Caco-2 (cell line): ENCODE measurements at regions not wholly inside any gene's neighbourhood (a gene's known extent, or its start where the extent isn't known, plus 50 kb on each side); places are given as distances from the start of the nearest gene placed in this dataset.
A peak's percentile ranks its signal among the peaks of the same experiment; 100 is the strongest.
"Not testable (repeated sequence)": the region's sequence is repeated elsewhere in the genome, so short reads cannot be mapped to it uniquely, and the experiment has no call there.

ENCODE experiments used
- BruUV-seq: library from RNA; stranded (reverse); fragments of 400-500 nt; replicated peaks from 2 replicates; lab custom pipeline; 2021; lab: Mats Ljungman, UMichigan
- CTCF ChIA-PET: fragments of 300-600 bp; sonication (Branson Sonifier 250); formaldehyde crosslinking; loops from one replicate; lab custom pipeline; 2022; ENCODE audit warnings: antibody characterized with exemption; lab: Charles Lee
- POLR2A ChIA-PET: fragments of 300-600 bp; sonication (Branson Sonifier 250); formaldehyde crosslinking; loops from one replicate; lab custom pipeline; 2022; ENCODE audit warnings: antibody characterized with exemption; lab: Charles Lee
- DNase-seq, 2 experiments: peaks; one replicate each; pipeline versions ENCODE4 v3.0.0 to v3.0.0-alpha.2; 2020 to 2022
- H3K27me3 ChIP-seq: replicated peaks from 2 replicates; pipeline ENCODE4 v1.6.0; 2011; ENCODE audit warnings: low read length; ENCODE audit not compliant: control insufficient read depth, insufficient read depth
- H3K36me3 ChIP-seq: 2 replicates; pipeline ENCODE4 v1.5.1; 2011; ENCODE audit warnings: low read length; ENCODE audit not compliant: control insufficient read depth, insufficient read depth
- H3K4me1 ChIP-seq: fragments of 250-450 bp; sonication (Bioruptor Pico); 2 replicates; pipeline ENCODE4 v1.5.1; 2020; ENCODE audit warnings: mild to moderate bottlenecking
- H3K4me3 ChIP-seq: 2 replicates; pipeline ENCODE4 v1.5.1; 2011; ENCODE audit warnings: low read depth, mild to moderate bottlenecking, control low read depth, low read length
- H3K9me3 ChIP-seq: fragments of 250-450 bp; sonication (Bioruptor Pico); 2 replicates; pipeline ENCODE4 v1.5.1; 2020; ENCODE audit warnings: mild to moderate bottlenecking, moderate library complexity
- H3K27ac Mint-ChIP-seq: one replicate; pipeline ENCODE4 v1.8.0; 2022; ENCODE audit warnings: mixed read lengths; ENCODE audit not compliant: unreplicated experiment
- H3K27me3 Mint-ChIP-seq: one replicate; pipeline ENCODE4 v1.8.0; 2022; ENCODE audit warnings: mixed read lengths; ENCODE audit not compliant: insufficient read depth, unreplicated experiment
- H3K36me3 Mint-ChIP-seq: one replicate; pipeline ENCODE4 v1.8.0; 2022; ENCODE audit warnings: mild to moderate bottlenecking, mixed read lengths; ENCODE audit not compliant: insufficient read depth, unreplicated experiment
- H3K4me1 Mint-ChIP-seq: one replicate; pipeline ENCODE4 v1.8.0; 2022; ENCODE audit warnings: low read depth, mixed read lengths; ENCODE audit not compliant: unreplicated experiment
- H3K4me3 Mint-ChIP-seq: one replicate; pipeline ENCODE4 v1.8.0; 2022; ENCODE audit warnings: mild to moderate bottlenecking, moderate library complexity, mixed read lengths; ENCODE audit not compliant: unreplicated experiment
- H3K9me3 Mint-ChIP-seq: one replicate; pipeline ENCODE4 v1.8.0; 2022; ENCODE audit warnings: mixed read lengths; ENCODE audit not compliant: unreplicated experiment
- CTCF ChIP-seq, 2 experiments: fragments of 200-600 bp in 1 of 2; IDR thresholded peaks; 1 replicate in 1 of 2; 2 replicates in 1 of 2; pipeline versions ENCODE4 v1.5.1 to v1.8.0; 2011 to 2022; ENCODE audit warnings: antibody characterized with exemption in 1 of 2, control low read depth in 1 of 2, inconsistent platforms in 1 of 2, low read depth in 1 of 2, low read length in 1 of 2, mild to moderate bottlenecking in 1 of 2, moderate library complexity in 1 of 2; ENCODE audit not compliant: insufficient read depth in 1 of 2, severe bottlenecking in 1 of 2, unreplicated experiment in 1 of 2
- intact Hi-C: fragments of 100-400 bp; cut with micrococcal nuclease; formaldehyde crosslinking; loops from one replicate; pipeline ENCODE4 v1.10.0; 2022; ENCODE audit not compliant: unreplicated experiment

GRCh38 chr3:195657475-195658372 lies 63.1 kb upstream of the MUC20 start:
- peak; percentile 91 to 97 for DNase-seq
- POLR2A ChIA-PET, H3K27ac Mint-ChIP-seq, H3K4me1 ChIP-seq, H3K36me3 Mint-ChIP-seq, H3K36me3 ChIP-seq, BruUV-seq, H3K9me3 Mint-ChIP-seq, H3K9me3 ChIP-seq, H3K27me3 ChIP-seq, H3K27me3 Mint-ChIP-seq, intact Hi-C loops, CTCF ChIA-PET, H3K4me1 Mint-ChIP-seq: not testable (repeated sequence)
- peak overlapping the region; percentile 53 for H3K4me3 ChIP-seq
- peak overlapping the region; percentile 72 for H3K4me3 Mint-ChIP-seq

- H3K4me3 ChIP-seq, H3K4me1 Mint-ChIP-seq, H3K4me3 Mint-ChIP-seq, CTCF ChIA-PET, H3K36me3 ChIP-seq, intact Hi-C loops, H3K4me1 ChIP-seq, H3K36me3 Mint-ChIP-seq, H3K27me3 ChIP-seq, H3K9me3 Mint-ChIP-seq, POLR2A ChIA-PET, BruUV-seq, H3K27me3 Mint-ChIP-seq, DNase-seq, H3K9me3 ChIP-seq, H3K27ac Mint-ChIP-seq: not testable (repeated sequence)
Measured at GRCh38 chr3:195656091-195656490, 64.7 kb upstream of the MUC20 start.

- H3K36me3 Mint-ChIP-seq, H3K4me3 ChIP-seq, H3K9me3 ChIP-seq, POLR2A ChIA-PET, DNase-seq, H3K36me3 ChIP-seq, H3K4me1 Mint-ChIP-seq, H3K4me1 ChIP-seq, intact Hi-C loops, CTCF ChIA-PET, H3K27ac Mint-ChIP-seq, H3K9me3 Mint-ChIP-seq, BruUV-seq, H3K27me3 Mint-ChIP-seq, H3K4me3 Mint-ChIP-seq, H3K27me3 ChIP-seq: not testable (repeated sequence)
Measured at GRCh38 chr3:195654746-195655145, 66.0 kb upstream of the MUC20 start.

DNA sequence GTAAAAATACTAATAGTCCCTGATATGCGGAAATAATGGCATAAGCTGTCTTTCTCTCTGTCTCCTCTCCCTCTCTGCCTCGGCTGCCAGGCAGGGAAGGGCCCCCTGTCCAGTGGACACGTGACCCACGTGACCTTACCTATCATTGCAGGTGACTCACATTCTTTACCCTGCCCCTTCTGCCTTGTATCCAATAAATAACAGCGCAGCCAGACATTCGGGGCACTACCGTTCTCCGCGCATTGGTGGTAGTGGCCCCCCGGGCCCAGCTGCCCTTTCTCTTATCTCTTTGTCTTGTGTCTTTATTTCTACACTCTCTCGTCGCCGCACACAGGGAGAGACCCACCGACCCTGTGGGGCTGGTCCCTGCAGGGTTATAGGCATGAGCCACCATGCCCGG lies 66.6 kb upstream of the MUC20 start:
- H3K4me1 ChIP-seq, DNase-seq, CTCF ChIA-PET, H3K4me1 Mint-ChIP-seq, intact Hi-C loops, H3K27me3 Mint-ChIP-seq, H3K4me3 ChIP-seq, H3K9me3 Mint-ChIP-seq, H3K27me3 ChIP-seq, BruUV-seq, H3K4me3 Mint-ChIP-seq, POLR2A ChIA-PET, H3K27ac Mint-ChIP-seq, H3K36me3 ChIP-seq, H3K36me3 Mint-ChIP-seq, H3K9me3 ChIP-seq: not testable (repeated sequence)

GRCh38 chr3:195653641-195654040 lies 67.1 kb upstream of the MUC20 start:
- peak in 1 of 2 experiments; percentile 59 for DNase-seq
- H3K4me1 ChIP-seq, intact Hi-C loops, H3K36me3 Mint-ChIP-seq, H3K27me3 ChIP-seq, H3K4me3 ChIP-seq, CTCF ChIA-PET, BruUV-seq, H3K27me3 Mint-ChIP-seq, H3K9me3 ChIP-seq, H3K4me3 Mint-ChIP-seq, H3K27ac Mint-ChIP-seq, H3K4me1 Mint-ChIP-seq, H3K36me3 ChIP-seq, H3K9me3 Mint-ChIP-seq, POLR2A ChIA-PET: not testable (repeated sequence)
- TF ChIP-seq CTCF (IDR thresholded peaks at IDR 0.05; ENCODE audit: insufficient read depth in 1 of 2, low read depth in 1 of 2, low read length in 1 of 2, severe bottlenecking in 1 of 2, unreplicated experiment in 1 of 2), result peak in 1 of 2 experiments; percentile 30

GRCh38 chr3:195647912-195648702 lies 64.4 kb upstream of the APOD start:
- H3K36me3 Mint-ChIP-seq, H3K4me3 Mint-ChIP-seq, intact Hi-C loops: not testable (repeated sequence)

More at GRCh38 chr3:195647912-195648702, 64.4 kb upstream of the APOD start:
- H3K27ac Mint-ChIP-seq, POLR2A ChIA-PET, H3K27me3 ChIP-seq, H3K27me3 Mint-ChIP-seq, CTCF ChIA-PET, H3K4me1 Mint-ChIP-seq, H3K9me3 ChIP-seq, BruUV-seq, H3K4me3 ChIP-seq, H3K4me1 ChIP-seq, H3K36me3 ChIP-seq: not testable (repeated sequence)
- peaks cover 22% of the 10 kb centered on the region for H3K9me3 Mint-ChIP-seq
- DNase-seq, result peak in 1 of 2 experiments; percentile 30
